ENCODE measurements at regions not wholly inside any gene's neighbourhood (a gene's known extent, or its start where the extent isn't known, plus 50 kb on each side); places are given as distances from the start of the nearest gene placed in this dataset.
"Not testable (repeated sequence)": the region's sequence is repeated elsewhere in the genome, so short reads cannot be mapped to it uniquely, and the experiment has no call there.

- not testable (repeated sequence) for H3K9me3 ChIP-seq, H3K4me3 ChIP-seq, H3K36me3 ChIP-seq, H3K27me3 ChIP-seq
- DNase-seq = peak; percentile 80
Measured at GRCh38 chr7:32669173-32669870, 174.0 kb downstream of the AVL9 start.

GRCh38 chr7:32668387-32669097 is 173.3 kb downstream of the AVL9 start:
- not testable (repeated sequence) for H3K36me3 ChIP-seq, H3K4me3 ChIP-seq, H3K9me3 ChIP-seq, H3K27me3 ChIP-seq
- peak; percentile 69 for DNase-seq

DNA sequence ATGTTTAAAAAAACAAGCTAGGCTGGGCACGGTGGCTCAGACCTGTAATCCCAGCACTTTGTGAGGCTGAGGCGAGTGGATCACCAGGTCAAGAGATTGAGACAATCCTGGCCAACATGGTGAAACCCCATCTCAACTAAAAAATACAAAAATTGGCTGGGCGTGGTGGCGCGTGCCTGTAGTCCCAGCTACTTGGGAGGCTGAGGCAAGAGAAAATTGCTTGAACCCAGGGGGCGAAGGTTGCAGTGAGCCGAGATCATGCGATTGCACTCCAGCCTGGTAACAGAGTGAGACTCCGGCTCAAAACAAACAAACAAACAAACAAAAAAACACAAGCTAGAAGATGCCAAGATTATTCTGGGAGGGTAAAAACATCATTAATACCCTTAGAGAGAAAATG is 172.3 kb downstream of the AVL9 start:
- not testable (repeated sequence) for H3K27me3 ChIP-seq, H3K36me3 ChIP-seq, H3K4me3 ChIP-seq, H3K9me3 ChIP-seq, DNase-seq

DNA sequence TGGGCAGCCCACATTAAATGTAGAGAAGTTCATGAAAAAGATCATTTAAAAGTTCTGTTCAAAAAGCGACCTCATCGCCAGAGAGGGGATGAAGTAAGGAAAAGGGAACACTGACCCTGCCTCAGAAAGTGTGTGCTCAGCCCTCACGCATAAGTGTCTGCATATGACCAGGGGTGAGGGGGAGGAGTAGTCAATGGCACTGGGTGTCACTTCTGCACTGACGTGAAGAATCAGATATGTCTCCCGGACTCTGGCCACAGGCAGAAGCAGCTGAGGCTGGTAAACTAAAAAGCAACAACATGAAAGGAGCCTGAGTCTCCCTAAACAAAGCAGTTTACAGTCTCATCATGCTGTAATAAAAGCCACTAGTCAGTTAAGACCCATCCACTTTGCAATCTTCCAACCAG is 168.5 kb downstream of the AVL9 start:
- H3K9me3 ChIP-seq, H3K27me3 ChIP-seq: not testable (repeated sequence)

GRCh38 chr7:32662509-32662908 is 167.2 kb downstream of the AVL9 start:
- H3K4me3 ChIP-seq, H3K36me3 ChIP-seq, H3K27me3 ChIP-seq, H3K9me3 ChIP-seq, DNase-seq: not testable (repeated sequence)

More for the DNA sequence above, 168.5 kb downstream of the AVL9 start:
- not testable (repeated sequence) for H3K36me3 ChIP-seq, DNase-seq, H3K4me3 ChIP-seq

DNA sequence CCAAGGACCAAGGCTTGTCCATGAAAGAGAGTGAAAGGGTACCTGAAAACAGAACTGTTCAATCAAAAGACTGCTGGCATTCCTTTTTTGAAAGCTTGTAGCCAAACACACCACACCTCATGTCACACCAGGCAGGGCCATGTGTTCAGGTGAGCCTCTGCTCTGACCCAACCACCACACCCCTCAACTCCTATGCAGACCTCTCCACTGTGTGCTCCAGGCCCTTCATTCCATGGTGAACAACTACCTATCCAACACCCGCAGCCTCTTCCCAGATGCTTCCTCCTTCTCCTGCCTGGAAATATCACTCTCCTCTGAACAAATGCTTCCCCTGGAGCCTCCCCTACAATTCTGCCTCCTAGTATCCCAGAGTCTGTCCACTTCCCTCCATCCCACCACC is 166.6 kb downstream of the AVL9 start:
- no peaks in the 10 kb centered on the region for H3K36me3 ChIP-seq
- H3K9me3 ChIP-seq = no peaks in the 10 kb centered on the region
- no peak overlapping the region for H3K4me3 ChIP-seq
- no peak for DNase-seq
- H3K27me3 ChIP-seq = no peaks in the 10 kb centered on the region

- Histone ChIP-seq H3K27me3 (no peaks in the 10 kb centered on the region), H3K36me3 (no peaks in the 10 kb centered on the region), H3K4me3 (no peak overlapping the region), H3K9me3 (no peaks in the 10 kb centered on the region)
- no peak for DNase-seq
Measured at GRCh38 chr7:32661501-32661900, 166.2 kb downstream of the AVL9 start.

DNA sequence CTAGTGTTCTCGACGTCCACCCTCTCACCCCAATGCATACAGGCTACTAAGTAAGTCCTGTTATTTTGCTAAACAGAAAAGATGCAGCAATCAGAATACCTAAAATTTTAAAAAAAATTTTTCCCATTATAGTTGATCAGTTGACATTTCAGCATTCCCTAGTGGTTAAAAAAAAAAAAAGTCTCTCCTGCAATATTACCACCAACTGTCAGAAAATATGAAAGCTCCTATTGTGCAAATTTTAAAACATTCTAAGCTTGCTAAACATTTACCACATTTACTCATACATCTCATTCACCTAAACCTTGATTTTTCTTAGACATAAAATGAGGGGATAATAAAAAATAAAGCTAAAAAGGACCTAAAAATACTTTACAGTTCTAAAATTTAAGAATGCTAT is 165.6 kb downstream of the AVL9 start:
- Histone ChIP-seq H3K36me3 (no peaks in the 10 kb centered on the region), H3K4me3 (no peak overlapping the region), H3K27me3 (no peaks in the 10 kb centered on the region), H3K9me3 (no peaks in the 10 kb centered on the region)
- DNase-seq = no peak

DNA sequence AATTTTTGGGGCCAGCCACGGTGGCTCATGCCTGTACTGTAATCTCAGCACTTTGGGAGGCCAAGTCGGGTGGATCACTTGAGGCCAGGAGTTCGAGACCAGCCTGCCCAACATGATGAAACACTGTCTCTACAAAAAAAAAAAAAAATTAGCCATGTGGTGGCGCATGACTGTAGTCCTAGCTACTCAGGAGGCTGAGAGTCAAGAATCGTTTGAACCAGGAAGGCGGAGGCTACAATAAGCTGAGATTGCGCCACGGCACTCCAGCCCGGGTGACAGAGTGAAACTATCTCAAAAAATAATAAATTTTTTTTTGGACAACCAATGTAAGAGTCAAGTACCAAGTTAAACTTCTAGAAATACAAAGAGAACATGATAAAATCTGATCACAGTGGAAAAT is 164.6 kb downstream of the AVL9 start:
- Histone ChIP-seq H3K36me3 (no peaks in the 10 kb centered on the region), H3K27me3 (no peaks in the 10 kb centered on the region), H3K4me3 (no peak overlapping the region), H3K9me3 (no peaks in the 10 kb centered on the region)
- DNase-seq = no peak

GRCh38 chr7:32658467-32658869 is 163.2 kb downstream of the AVL9 start:
- H3K4me3 ChIP-seq = no peak overlapping the region
- no peaks in the 10 kb centered on the region for H3K27me3 ChIP-seq
- no peak for DNase-seq
- no peaks in the 10 kb centered on the region for H3K36me3 ChIP-seq
- H3K9me3 ChIP-seq = no peaks in the 10 kb centered on the region

- H3K4me3 ChIP-seq = no peak overlapping the region
- no peaks in the 10 kb centered on the region for H3K36me3 ChIP-seq
- H3K27me3 ChIP-seq = no peaks in the 10 kb centered on the region
- H3K9me3 ChIP-seq = no peaks in the 10 kb centered on the region
- peak; percentile 73 for DNase-seq
Measured at GRCh38 chr7:32658034-32658433, 162.7 kb downstream of the AVL9 start.

DNA sequence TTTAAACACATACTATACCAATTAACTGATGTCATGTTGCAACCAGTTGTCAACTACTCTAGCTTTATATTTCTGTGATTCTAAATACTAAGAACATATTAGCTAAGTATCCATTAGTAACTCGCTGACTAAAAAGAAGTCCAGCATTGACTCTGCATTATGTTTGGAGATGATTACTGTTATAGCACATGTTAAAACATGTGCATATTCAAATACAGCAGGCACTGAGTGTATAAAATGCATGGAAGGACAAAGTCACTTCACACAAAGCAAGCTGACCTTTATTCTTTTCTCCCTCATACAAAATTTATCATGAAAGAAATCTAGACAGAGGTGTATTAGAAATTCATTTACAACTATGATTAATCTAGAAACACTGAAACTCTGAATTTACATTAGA is 159.3 kb downstream of the AVL9 start:
- not testable (repeated sequence) for H3K9me3 ChIP-seq, H3K4me3 ChIP-seq, DNase-seq, H3K27me3 ChIP-seq, H3K36me3 ChIP-seq

- not testable (repeated sequence) for H3K9me3 ChIP-seq, DNase-seq, H3K36me3 ChIP-seq, H3K27me3 ChIP-seq, H3K4me3 ChIP-seq
Measured at GRCh38 chr7:32650356-32650755, 155.1 kb downstream of the AVL9 start.

DNA sequence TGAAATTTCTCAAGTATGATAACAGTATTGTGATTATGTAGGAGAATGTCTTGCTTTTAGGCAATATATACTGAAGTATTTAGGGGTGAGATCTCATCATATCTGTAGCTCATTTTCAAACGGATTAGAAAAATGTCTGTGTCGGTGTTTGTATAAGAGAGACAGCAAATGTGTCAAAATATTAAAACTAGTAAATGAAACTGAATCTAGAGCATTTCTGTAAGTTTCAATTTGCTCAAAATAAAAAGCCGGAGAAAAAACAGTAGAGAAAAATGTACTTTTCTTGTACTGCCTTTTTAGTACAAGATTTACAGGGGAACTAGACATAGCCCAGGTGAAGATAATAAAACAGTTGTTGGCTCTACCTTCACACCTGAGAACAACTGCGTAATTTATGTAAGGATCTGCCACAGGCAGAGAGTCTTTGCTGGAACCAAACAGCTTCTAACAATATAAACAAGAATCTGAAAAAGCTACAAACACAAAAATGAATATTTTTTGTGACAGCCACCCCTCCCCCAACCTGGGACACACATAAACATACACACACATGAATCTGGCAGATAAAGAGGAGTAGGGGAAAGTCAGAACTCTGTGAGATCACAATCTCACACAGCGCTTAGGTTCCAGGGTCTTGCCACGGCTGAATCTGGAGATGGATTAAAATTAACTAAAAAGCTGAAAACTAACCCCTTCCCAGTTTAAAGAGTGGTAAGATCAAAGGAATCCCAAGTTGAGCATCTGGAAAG is 153.3 kb downstream of the AVL9 start:
- no peak overlapping the region for H3K4me3 ChIP-seq
- no peaks in the 10 kb centered on the region for H3K36me3 ChIP-seq
- no peaks in the 10 kb centered on the region for H3K27me3 ChIP-seq
- no peak for DNase-seq
- no peaks in the 10 kb centered on the region for H3K9me3 ChIP-seq

- not testable (repeated sequence) for H3K9me3 ChIP-seq, DNase-seq, H3K4me3 ChIP-seq, H3K27me3 ChIP-seq, H3K36me3 ChIP-seq
Measured at GRCh38 chr7:32645255-32645654, 150.0 kb downstream of the AVL9 start.

- Histone ChIP-seq H3K36me3 (no peaks in the 10 kb centered on the region), H3K9me3 (peaks cover 3% of the 10 kb centered on the region), H3K27me3 (no peaks in the 10 kb centered on the region), H3K4me3 (no peak overlapping the region)
- no peak for DNase-seq
Measured at GRCh38 chr7:32643194-32643593, 147.9 kb downstream of the AVL9 start.

DNA sequence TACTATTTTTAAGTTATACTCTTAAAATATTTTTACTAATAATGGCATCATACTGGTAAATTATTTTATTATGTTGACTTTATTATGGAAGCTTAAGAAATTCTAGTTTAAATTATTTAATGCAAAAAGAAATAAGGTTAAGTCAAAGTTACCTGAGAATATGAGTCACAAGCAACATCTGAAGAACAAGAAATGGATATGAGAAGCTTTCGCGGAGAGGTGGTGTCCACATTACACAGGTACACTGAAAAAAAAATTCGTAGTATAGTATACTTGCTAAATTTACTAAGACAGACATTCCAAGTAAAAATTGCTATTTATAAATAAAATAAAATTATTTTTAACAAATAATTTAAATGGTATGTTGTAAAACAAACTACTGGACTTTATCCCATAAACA is 143.8 kb downstream of the AVL9 start:
- no peaks in the 10 kb centered on the region for H3K27me3 ChIP-seq
- no peak for DNase-seq
- H3K36me3 ChIP-seq = no peaks in the 10 kb centered on the region
- H3K9me3 ChIP-seq = peaks cover 3% of the 10 kb centered on the region
- H3K4me3 ChIP-seq = no peak overlapping the region

All from MG63 (cell line).